Tibial artery (tissue), 4 donors: ENCODE measurements at regions not wholly inside any gene's neighbourhood (a gene's known extent, or its start where the extent isn't known, plus 50 kb on each side); places are given as distances from the start of the nearest gene placed in this dataset.
"Not testable (repeated sequence)": the region's sequence is repeated elsewhere in the genome, so short reads cannot be mapped to it uniquely, and the experiment has no call there.

ENCODE experiments used
- DNase-seq, 2 donors: peaks; one replicate each; pipeline ENCODE4 v3.0.0-alpha.2; 2019
- H3K27ac ChIP-seq, 2 donors: fragments of 200-600 bp; sonication (generic) in 1 of 2; 1 replicate in 1 of 2; 2 replicates in 1 of 2; pipeline ENCODE4 v1.5.1; 2018 to 2019; ENCODE audit warnings: mild to moderate bottlenecking in 1 of 2
- H3K27me3 ChIP-seq, 2 donors: fragments of 200-600 bp; sonication (generic) in 1 of 2; one replicate each; pipeline versions ENCODE4 v1.5.1 to v1.6.0; 2016 to 2019
- H3K36me3 ChIP-seq, 3 donors: fragments of 200-600 bp; sonication (generic) in 2 of 3; one replicate each; pipeline ENCODE4 v1.5.1; 2016 to 2019; ENCODE audit warnings: mild to moderate bottlenecking in 2 of 3
- H3K4me1 ChIP-seq, 4 donors: fragments of 200-600 bp; sonication (generic) in 2 of 4; 1 replicate in 3 of 4; 2 replicates in 1 of 4; pipeline ENCODE4 v1.5.1; 2016 to 2019
- H3K4me3 ChIP-seq, 2 donors: fragments of 200-600 bp; sonication (generic) in 1 of 2; 1 replicate in 1 of 2; 2 replicates in 1 of 2; pipeline ENCODE4 v1.5.1; 2018 to 2019; ENCODE audit warnings: mild to moderate bottlenecking in 2 of 2
- H3K9me3 ChIP-seq, 3 donors: fragments of 200-600 bp; sonication (generic) in 1 of 3; one replicate each; pipeline ENCODE4 v1.5.1; 2016 to 2019
- CTCF ChIP-seq, 2 experiments: fragments of 200-600 bp in 1 of 2; fragments of 450-650 bp in 1 of 2; IDR thresholded peaks; one replicate each; pipeline ENCODE4 v1.5.1; 2017 to 2019; ENCODE audit warnings: antibody characterized with exemption in 2 of 2, mild to moderate bottlenecking in 1 of 2, moderate library complexity in 1 of 2
- intact Hi-C: fragments of 100-400 bp; cut with DNase I; formaldehyde crosslinking; loops from one replicate; pipeline ENCODE4 v1.15.0; 2023; ENCODE audit warnings: low total_unique reads

GRCh38 chr2:166775176-166775575 lies 113.1 kb upstream of the XIRP2 start:
- no peaks in the 10 kb centered on the region for H3K27me3 ChIP-seq
- no peak for DNase-seq
- no peaks in the 10 kb centered on the region for H3K36me3 ChIP-seq
- no peaks in the 10 kb centered on the region for H3K9me3 ChIP-seq
- H3K4me1 ChIP-seq: no peaks in the 10 kb centered on the region
- no peak overlapping the region for H3K4me3 ChIP-seq
- no peak overlapping the region for H3K27ac ChIP-seq
- intact Hi-C loops: no loop called here
- no peak for TF ChIP-seq CTCF (IDR thresholded peaks at IDR 0.05)

- intact Hi-C loops: no loop called here
- DNase-seq: no peak
- H3K27me3 ChIP-seq: no peaks in the 10 kb centered on the region
- H3K36me3 ChIP-seq: no peaks in the 10 kb centered on the region
- no peak for TF ChIP-seq CTCF (IDR thresholded peaks at IDR 0.05)
- H3K4me1 ChIP-seq: no peaks in the 10 kb centered on the region
- H3K4me3 ChIP-seq: no peak overlapping the region
- H3K9me3 ChIP-seq: no peaks in the 10 kb centered on the region
- H3K27ac ChIP-seq: no peak overlapping the region
Observed at GRCh38 chr2:166773308-166773949, 114.9 kb upstream of the XIRP2 start.

GRCh38 chr2:166768393-166769123 lies 119.7 kb upstream of the XIRP2 start:
- no peak for DNase-seq
- intact Hi-C loops: no loop called here
- H3K36me3 ChIP-seq: no peaks in the 10 kb centered on the region
- no peaks in the 10 kb centered on the region for H3K9me3 ChIP-seq
- H3K27ac ChIP-seq: no peak overlapping the region
- H3K27me3 ChIP-seq: no peaks in the 10 kb centered on the region
- no peak for TF ChIP-seq CTCF (IDR thresholded peaks at IDR 0.05)
- no peak overlapping the region for H3K4me3 ChIP-seq
- H3K4me1 ChIP-seq: no peaks in the 10 kb centered on the region

- H3K9me3 ChIP-seq, intact Hi-C loops, H3K27ac ChIP-seq, H3K36me3 ChIP-seq, H3K4me1 ChIP-seq, H3K4me3 ChIP-seq, H3K27me3 ChIP-seq, DNase-seq: not testable (repeated sequence)
Observed at GRCh38 chr2:166766769-166767322, 121.4 kb upstream of the XIRP2 start.

- H3K4me3 ChIP-seq: no peak overlapping the region
- no peak for DNase-seq
- intact Hi-C loops: no loop called here
- H3K27ac ChIP-seq: no peak overlapping the region
- no peaks in the 10 kb centered on the region for H3K27me3 ChIP-seq
- no peak for TF ChIP-seq CTCF (IDR thresholded peaks at IDR 0.05)
- H3K9me3 ChIP-seq: no peaks in the 10 kb centered on the region
- no peaks in the 10 kb centered on the region for H3K36me3 ChIP-seq
- H3K4me1 ChIP-seq: no peaks in the 10 kb centered on the region
Observed at GRCh38 chr2:166766220-166766619, 122.1 kb upstream of the XIRP2 start.

- Histone ChIP-seq H3K27me3 (no peaks in the 10 kb centered on the region), H3K27ac (no peak overlapping the region), H3K4me3 (no peak overlapping the region), H3K4me1 (no peaks in the 10 kb centered on the region), H3K9me3 (no peaks in the 10 kb centered on the region), H3K36me3 (no peaks in the 10 kb centered on the region)
- no peak for TF ChIP-seq CTCF (IDR thresholded peaks at IDR 0.05)
- DNase-seq: no peak
- intact Hi-C loops: no loop called here
Observed at GRCh38 chr2:166765141-166765540, 123.1 kb upstream of the XIRP2 start.
